ENCODE measurements at regions not wholly inside any gene's neighbourhood (a gene's known extent, or its start where the extent isn't known, plus 50 kb on each side); places are given as distances from the start of the nearest gene placed in this dataset.
"Not testable (repeated sequence)": the region's sequence is repeated elsewhere in the genome, so short reads cannot be mapped to it uniquely, and the experiment has no call there.

DNA sequence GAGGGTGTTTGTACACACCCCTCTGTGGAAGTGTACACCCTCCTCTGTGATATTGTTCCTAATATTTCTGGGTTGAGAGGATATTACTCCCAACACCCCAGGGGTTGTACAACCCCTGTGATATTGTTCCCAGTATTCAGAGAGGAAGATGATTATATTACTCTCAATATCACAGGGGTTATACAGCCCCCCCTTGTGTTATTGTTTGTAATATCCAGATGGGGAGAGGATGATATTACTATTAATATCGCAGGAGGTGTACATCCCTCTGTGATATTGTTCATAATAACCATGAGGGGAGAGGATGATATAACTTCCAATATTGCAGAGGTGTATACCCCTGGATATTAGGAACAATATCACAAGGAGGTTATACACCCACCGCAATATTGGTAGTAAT lies 566.1 kb upstream of the MIS18BP1 start:
- no peak for DNase-seq

DNA sequence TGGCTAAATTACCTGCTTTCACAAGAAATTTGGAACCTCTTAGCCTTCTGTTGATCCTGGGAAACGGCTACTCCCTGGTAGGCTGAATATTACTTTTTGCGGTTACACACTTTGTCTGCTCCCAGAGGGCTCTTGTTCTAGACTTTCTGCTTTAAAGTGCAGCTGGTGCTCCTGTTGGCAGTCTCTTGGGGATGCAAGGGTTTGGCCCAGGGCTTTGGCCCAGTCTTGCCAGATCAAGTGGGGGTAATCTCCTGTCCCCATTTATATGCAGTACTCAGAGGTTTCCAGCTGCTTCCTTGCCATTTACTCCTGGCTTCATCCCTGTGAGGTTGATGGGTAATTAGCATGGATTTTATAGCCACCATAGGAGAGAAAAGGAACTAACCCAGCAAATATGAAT lies 558.2 kb upstream of the MIS18BP1 start:
- no peak for DNase-seq

DNA sequence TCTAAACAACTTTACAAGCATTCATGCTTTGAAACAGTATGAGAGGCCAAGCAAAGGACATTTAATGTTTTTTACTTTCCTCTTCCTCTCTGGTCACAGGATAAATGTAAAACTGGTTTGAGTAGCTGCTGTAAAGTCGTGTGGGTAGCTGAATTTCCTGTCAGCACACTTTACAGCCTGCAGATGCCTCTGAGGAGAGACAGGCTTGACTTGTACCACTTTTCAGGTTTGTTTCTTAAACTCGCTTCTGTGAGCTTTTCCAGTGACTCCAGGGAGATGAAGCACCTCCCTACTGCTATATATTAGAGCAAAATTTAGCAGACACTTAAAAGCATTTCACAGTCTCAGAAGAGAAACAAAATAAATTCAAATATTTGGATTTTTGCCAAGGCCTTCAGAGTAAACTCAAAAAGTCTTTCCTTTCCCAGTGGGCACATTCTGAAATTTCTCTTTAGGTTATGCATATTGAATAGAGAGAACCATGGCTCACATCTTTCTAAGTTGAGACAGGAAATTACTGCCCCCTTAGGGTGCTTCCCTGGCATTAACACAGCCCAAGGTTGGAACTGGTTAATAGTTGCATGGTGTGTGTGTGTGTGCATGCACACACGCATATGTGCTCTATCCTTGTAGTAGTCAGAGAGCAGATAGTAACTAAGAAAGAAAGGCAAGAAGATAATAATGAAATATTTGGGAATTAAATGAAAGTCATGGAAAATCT lies 557.3 kb upstream of the MIS18BP1 start:
- no peak for DNase-seq

DNA sequence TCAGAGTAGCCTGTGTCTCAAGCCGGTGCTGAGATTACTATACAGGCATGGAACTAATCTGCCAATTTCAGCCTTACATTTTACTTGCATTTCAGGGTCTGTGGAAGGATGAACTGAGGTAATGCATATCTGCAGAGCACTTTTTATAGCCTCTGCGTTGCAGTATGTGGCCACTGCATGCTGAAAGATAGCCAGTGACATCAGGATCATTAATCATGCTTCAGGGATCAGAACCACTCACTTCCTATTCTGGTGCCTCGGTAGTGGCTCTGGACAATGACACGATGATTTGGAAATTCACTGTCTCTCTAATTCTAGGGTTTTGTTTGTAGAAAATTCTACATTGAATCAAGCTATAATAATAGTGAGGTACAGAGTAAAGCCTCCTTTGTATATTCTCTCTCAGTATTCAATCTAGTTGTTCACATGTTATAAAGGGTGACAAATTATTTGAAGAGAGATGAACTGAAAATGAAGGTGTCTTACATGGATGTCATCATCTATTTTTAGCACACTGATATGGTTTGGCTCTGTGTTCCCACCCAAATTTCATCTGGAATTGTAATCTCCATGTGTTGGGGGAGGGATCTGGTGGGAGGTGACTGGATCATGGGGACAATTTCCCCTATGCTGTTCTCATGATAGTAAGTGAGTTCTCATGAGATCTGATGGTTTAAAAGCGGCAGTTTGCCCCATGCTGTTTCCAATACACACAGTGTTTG lies 554.3 kb upstream of the MIS18BP1 start:
- no peak for DNase-seq

DNA sequence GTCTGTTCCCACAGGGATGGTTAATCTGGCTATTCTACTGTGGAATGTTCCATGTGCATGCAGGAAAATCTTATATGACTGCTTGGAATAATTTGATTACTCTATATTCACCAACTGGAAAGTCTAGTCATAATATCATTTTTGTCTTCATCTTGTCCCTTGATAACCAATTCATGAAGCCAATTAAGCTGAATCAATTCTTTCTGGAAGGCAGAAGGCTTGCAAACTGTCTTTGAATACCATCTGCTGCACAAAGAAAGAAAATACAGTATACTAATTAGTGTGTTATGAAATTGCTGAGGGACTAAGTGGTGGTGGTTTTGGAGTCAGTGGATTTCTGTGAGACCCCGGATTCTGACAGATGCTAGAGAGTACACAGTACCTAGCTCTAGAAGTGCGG lies 546.5 kb upstream of the MIS18BP1 start:
- DNase-seq: no peak

DNA sequence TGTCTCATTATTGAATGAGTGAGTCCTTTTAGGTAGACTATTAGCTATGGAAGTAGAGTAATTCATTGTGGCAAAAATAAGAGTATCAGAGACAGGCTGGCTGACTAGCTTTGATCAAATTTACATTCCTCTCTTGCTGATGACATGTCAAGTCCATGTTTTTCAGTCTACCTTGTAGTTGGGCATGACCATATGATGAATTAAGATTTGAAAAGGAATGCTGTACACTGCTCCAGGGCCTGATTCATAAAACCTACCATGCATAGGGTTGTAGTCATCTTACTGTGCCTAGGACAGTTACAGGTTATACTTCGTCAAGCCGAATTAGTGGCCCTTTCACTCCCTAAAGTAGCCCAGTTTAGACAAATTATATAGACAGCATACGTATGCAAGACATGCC lies 545.7 kb upstream of the MIS18BP1 start:
- DNase-seq: no peak

DNA sequence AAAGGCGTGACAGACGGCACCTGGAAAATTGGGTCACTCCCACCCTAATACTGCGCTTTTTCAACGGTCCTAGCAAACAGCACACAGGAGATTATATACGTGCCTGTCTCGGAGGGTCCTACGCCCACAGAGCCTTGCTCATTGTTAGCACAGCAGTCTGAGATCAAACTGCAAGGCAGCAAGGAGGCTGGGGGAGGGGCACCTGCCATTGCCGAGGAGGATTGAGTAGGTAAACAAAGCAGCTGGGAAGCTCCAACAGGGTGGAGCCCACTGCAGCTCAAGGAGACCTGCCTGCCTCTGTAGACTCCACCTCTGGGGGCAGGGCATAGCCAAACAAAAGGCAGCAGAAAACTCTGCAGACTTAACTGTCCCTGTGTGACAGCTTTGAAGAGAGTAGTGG lies 543.0 kb upstream of the MIS18BP1 start:
- not testable (repeated sequence) for DNase-seq

DNA sequence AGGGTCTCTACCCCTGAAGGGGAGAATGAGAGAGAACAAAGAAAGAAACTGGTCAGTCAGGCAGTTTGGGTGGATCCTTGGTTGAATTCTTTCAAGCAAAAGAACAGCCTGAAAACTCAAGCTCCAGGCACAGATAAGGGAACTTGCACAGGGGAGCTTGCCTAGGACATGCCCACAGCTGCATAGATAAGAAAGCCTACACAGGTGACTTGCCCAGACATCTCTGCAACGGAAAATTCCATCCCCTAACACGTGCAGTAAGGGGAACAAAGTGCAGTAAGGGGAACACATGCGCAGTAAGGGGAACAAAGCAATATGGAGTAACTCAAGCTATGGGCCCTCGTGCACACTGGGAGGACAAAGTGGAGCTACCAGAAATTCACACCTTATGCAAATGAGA lies 540.1 kb upstream of the MIS18BP1 start:
- no peak for DNase-seq

DNA sequence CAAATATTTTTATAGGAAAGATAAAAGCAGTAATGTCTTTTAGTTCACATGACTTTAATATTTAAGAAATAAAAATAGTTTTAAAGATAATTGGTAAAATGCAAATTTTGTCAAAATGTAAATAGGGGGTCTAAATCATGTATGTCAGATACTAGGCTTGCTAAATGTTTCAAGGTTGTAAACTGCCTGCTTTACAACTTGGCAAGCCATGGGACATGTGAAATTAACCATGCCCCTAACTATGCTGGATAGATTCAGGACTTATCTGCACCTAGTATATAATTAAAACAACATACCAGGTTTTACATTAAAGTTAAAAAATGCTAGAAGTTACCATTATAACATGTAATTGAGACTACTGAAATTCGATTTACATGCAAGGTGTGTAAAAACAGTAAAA lies 537.3 kb upstream of the MIS18BP1 start:
- no peak for DNase-seq

DNA sequence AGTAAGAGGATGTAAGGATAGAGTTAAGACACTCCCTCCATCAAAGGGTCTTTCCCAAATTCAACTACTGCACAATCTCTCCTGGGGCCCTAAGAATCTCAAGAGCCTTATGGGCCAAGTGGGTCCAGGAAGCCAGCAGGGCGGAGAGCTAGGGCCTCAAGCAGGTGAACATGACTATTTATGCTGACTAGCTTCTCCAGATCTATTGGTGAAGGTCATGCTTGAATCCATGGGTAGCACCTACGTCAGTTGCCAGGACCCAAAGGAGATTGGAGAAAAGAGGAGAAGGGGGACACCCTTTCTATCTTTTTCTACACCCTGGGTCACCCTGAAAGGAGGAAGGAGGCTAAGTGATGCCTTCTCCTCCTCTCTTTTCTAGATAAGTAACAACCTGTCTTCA lies 534.2 kb upstream of the MIS18BP1 start:
- no peak for DNase-seq

DNA sequence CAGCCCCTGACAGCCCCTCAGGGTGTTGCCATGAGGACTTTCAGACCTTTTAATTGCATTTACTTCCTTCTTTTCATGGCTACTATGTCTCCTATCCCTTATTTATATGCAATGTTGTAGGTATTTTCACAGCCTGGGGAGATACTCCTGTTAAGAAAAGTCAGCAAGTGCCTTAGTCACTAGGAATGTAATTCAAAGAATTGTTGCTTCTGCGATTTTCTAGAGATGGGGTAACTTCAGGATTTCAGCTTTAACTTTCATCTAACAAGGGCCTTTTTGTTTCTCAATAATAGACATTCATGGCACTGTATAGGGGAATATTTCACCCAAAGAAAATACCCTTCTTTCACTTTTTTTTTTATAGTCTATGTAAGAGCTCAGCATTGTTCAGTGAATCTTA lies 533.3 kb upstream of the MIS18BP1 start:
- DNase-seq: no peak

DNA sequence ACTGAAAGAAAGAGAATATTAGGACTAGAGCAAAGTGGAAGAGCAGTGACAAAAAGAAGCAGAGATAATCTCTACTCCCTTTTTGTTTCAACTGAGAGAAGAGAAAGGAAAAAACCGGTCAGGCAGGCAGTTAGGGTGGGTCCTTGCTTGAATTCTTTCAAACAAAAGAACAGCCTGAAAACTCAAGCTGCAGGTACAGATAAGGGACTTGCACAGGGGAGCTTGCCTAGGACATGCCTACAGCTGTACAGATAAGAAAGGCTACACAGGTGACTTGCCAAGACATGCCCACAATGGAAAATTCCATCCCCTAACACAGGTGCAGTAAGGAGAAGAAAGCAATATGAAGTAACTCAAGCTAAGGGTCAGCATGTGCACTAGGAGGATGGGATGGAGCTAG lies 532.2 kb upstream of the MIS18BP1 start:
- no peak for DNase-seq

DNA sequence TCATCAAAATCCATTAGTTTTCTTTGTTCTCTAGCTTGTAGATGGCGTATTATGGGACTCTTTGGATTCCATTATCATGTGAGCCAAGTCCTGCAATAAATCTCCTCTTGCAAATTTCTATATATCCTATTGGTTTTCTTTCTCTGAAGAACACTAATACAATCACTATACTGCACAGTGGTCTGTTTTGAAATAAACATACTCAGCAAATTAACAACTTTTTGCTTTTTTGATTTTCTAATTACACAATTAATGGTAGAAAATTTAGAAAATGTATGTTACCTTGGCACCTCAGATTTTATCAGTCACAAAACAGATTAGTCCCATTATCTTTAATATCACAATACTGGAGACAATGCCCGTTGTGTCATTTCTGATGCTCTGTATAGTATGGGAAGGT lies 513.2 kb upstream of the MIS18BP1 start:
- DNase-seq: no peak

DNA sequence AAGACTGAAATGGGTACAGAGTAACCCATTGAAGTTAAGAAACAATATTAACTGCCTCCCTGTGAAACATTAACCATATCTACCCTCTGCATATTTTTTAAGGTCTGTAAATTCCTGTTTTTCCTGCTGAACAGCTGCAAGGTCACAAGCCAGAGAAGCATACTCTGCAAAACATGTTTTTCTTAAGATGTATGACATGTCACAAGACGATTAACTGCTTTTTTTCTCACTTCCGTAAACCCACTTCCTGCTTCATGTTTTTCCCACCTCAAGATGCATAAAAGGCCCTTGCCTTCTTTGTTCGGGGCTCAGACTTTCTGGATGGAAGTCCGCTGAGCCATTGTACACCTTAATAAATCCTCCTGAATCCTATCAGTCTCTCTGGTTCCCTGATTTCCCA lies 504.7 kb upstream of the MIS18BP1 start:
- no peak for DNase-seq

DNA sequence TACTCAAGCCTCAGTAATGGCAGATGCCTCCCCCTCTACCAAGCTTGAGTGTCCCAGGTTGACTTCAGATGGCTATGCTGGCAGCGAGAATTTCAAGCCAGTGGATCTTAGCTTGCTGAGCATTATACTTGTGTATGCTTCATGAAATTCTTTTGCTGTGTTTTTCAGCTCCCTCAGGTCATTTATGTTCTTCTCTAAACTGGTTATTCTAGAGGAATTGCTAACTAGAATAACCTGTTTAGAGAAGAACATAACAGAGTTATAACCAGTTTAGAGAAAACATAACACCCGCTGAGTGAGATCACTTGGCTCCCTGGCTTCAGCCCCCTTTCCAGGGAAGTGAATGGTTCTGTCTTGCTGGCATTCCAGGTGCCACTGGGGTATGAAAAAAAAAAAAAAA lies 503.4 kb upstream of the MIS18BP1 start:
- not testable (repeated sequence) for DNase-seq

DNA sequence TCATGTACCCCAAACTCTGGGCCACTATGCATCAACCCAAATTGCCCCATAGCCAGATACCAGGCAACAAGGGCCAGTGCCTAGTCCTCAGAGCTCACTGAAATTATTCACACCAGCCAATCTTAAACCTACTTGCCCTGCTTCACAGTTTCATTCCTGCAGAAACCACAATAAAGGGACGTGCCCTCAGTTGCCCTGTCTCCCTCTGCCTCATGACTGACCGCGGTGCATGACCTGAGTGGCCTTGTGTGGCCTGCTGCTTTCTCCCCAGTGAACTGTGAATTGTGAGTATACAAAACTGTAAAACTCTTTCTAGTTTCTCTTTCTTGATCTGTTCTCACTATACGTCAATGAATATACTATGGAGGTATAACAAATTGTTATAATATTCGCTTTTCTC lies 490.9 kb upstream of the MIS18BP1 start:
- no peak for DNase-seq

DNA sequence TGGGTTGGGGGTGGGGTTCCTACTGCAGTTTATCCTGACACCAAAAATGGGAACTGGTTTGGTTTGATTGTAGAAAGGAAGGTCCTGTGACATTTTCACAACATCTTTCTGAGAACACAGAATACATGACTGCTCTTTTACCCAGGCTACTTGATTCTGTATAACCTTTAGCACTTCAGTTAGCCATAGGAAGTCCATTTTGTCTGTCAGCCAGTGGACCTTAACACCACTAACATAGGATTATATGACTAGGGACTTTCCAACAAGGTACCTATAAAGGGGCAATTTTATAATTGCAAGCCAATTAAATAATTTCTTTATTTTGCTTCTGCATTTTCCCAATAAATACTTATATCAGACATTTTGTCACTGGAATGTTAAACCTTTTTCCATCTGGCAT lies 489.2 kb upstream of the MIS18BP1 start:
- DNase-seq: no peak

DNA sequence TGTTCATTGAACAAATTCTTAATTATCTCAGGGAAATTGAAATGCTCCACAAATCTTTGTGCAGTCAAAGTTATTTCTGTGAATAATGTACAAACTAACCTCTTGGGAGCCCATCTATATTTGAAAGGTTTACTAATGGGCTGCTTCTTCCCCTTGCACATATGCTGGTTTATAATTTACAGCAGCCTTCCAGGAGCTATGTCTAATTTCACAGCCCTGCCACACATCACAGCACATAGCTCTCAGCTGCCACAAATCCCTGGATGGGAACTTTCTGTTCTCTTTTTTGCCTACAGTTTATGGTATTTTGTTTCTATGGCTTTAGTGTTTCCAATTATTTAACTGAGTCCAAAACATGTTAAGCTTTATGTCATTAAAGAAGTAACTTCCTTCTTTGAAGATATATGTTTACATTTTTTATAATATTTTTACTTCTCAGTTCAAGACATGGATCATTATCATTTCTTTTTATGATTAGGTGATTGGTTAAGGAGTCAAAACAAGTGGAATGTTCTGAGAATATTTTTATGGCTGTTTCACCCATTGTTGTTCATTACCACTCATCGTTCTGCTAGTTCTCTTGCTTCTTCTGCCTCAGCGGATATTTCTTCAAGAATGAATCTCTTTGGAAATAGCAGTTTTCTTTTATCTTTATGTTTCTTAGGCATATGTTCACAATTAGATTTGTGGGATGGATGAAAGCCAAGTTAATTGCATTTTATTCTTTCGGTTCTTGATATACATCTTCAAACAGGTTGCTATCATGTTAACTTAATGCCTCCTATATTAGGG lies 475.6 kb upstream of the MIS18BP1 start:
- no peak for DNase-seq

DNA sequence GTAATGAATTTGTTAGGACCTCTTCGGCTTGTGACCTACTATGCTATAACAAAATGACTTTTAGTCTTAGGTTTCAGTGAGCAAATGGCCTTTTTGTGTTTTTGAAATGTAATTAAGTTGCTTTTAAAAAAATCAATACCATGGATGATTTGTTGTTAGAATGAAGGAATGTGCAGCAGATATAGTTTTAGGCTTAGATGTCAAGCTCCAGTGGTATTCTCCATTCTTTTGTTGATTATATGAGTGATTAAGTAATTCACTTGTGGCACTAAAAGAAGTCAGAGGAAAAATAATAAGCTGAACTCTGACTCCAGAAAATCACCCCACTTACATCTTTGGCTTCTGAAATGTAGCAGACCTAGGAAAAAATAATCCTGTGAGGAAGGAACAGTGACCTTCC lies 474.1 kb upstream of the MIS18BP1 start:
- no peak for DNase-seq

DNA sequence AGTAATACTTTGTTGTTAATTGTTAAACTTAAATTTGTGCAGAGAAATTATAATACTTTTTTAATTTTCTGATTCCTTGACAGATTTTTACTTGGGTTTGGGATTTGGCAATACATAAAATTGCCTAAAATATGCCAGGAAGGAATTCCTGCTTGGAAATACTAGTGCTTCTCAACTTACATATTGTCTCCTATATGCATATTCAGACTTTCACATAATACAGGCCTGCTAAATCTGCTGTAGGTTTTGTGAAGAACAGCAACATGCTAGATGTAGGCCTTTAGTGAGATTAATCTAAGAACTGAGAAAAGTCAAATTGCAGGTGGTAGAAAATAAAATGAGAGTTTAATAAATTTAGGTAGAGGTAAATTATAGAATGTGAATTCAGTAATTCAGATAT lies 468.5 kb upstream of the MIS18BP1 start:
- DNase-seq: no peak

DNA sequence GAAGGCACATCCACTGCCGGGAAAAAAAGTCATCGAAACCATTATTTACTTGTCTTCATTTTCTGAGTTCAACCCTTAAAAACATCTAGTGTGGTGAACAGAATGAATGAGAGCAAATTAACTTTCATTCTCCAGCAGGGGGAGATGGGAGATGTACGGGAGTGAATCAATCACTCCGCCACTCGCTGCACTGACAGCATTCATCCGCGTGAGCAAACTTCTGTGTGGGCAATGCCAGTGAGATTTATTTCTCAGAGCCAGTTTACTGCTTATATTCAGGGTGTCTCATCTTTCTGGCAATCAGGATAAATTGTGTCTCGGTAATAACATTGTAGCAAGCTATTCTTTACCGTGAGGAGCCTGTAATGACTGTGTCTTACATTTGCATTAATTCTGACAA lies 463.6 kb upstream of the MIS18BP1 start:
- peak; percentile 60 for DNase-seq

DNA sequence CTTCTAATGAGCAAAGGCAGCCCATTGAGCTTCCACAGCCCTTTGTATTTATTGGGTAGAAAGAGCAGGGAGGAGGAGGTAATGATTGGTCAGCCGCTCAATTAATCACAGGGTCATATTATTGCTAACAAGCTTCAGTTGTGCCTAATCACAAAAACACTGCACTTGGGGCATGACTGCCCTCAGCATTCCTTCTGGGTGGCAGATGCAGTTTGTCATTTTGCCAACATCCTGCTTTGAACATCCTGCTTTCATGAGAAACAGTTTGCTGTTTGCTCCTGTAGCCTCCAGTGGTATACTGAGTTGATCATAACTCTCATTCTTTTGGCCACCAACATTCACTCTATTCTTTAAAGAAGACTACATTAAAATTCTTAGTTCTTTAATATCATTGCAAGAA lies 462.9 kb upstream of the MIS18BP1 start:
- no peak for DNase-seq

DNA sequence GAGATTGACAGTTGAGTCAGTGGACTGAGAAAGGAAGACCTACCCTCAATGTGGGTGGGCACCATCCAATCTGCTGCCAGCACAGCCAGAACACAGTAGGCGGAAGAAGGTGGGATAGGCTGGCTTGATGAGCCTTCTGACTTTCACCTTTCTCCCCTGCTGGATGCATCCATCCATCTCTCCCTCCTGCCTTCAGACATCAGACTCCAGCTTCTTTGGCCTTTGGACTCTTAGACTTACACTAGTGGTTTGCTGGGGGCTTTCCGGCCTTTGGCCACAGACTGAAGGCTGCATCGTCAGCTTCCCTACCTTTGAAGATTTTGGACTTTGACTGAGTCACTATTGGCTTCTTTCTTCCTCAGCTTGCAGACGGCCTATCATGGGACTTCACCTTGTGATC lies 456.5 kb upstream of the MIS18BP1 start:
- DNase-seq: no peak

DNA sequence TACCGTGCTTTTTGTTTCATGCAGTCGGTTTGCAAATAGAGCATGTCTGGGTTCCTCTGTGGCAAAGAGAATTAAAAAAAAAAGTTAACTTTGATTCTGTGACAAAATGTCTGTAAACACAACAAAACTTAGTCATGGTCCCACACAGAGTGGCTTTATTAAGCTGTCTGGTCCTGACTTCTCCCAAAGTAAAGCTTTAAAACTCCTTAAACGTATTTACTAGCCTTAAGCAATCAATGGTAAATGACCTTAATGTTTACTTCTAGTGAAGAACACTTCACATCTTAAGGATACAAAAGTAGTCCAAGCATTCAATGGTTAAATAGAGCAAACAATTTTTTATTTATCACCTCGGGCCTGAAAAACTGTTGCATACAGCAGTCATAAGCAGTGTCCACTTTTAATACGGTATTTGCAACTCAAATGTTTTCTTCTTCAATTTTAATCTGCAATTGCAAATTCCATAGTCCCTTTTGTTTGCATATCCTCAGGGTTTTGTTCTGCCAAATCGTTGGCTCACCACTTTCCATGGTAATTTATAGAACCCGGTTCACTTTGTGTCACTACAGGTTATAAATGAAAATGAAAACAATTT lies 453.0 kb upstream of the MIS18BP1 start:
- DNase-seq: no peak

Data from SHP77 treated with DMSO at 0.1 percent for 48 hours (cell line).